ENCODE measurements at regions not wholly inside any gene's neighbourhood (a gene's known extent, or its start where the extent isn't known, plus 50 kb on each side); places are given as distances from the start of the nearest gene placed in this dataset.

DNA sequence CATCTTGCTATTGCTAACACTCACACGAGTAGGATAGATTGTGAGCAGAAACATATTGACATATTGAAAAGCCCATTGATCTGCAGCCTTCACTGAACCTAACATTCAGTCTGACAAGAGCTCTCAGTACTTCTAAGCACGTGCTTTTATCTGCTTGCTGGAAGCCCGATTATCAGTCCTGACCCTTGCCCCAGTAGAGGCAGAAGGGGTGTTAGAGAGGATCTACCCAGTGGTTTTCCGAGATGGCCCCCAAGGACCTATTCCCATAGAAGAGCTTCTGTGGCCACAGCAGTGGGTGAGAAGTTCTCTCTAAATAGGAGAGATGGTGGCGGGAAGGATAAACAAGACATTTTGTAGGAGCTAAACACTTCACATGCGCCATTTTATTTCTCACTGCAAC is 290.9 kb upstream of the MAF start:
- TF ChIP-seq, protein P1, sequence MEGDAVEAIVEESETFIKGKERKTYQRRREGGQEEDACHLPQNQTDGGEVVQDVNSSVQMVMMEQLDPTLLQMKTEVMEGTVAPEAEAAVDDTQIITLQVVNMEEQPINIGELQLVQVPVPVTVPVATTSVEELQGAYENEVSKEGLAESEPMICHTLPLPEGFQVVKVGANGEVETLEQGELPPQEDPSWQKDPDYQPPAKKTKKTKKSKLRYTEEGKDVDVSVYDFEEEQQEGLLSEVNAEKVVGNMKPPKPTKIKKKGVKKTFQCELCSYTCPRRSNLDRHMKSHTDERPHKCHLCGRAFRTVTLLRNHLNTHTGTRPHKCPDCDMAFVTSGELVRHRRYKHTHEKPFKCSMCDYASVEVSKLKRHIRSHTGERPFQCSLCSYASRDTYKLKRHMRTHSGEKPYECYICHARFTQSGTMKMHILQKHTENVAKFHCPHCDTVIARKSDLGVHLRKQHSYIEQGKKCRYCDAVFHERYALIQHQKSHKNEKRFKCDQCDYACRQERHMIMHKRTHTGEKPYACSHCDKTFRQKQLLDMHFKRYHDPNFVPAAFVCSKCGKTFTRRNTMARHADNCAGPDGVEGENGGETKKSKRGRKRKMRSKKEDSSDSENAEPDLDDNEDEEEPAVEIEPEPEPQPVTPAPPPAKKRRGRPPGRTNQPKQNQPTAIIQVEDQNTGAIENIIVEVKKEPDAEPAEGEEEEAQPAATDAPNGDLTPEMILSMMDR (IDR thresholded peaks at IDR 0.05) = no peak
- TF ChIP-seq POLR2A (IDR thresholded peaks at IDR 0.05) = no peak

Data from Peyer's patch (tissue), 4 donors.